ENCODE measurements at regions not wholly inside any gene's neighbourhood (a gene's known extent, or its start where the extent isn't known, plus 50 kb on each side); places are given as distances from the start of the nearest gene placed in this dataset.

- H3K27ac Mint-ChIP-seq = no peak overlapping the region
- H3K4me3 Mint-ChIP-seq = no peak overlapping the region
- DNase-seq (no peak), ATAC-seq (no peak)
- H3K36me3 Mint-ChIP-seq = no peaks in the 10 kb centered on the region
- peaks cover 39% of the 10 kb centered on the region for H3K4me1 Mint-ChIP-seq
- no peaks in the 10 kb centered on the region for H3K9me3 Mint-ChIP-seq (ENCODE audit: low read depth)
- CTCF ChIA-PET = no interaction called here
- H3K27me3 Mint-ChIP-seq = peaks cover 7% of the 10 kb centered on the region
Observed at GRCh38 chr6:16839631-16840179, 78.4 kb upstream of the ATXN1 start.

- Mint-ChIP-seq H3K27ac (peak overlapping the region; percentile 94), H3K36me3 (no peaks in the 10 kb centered on the region), H3K4me3 (peak overlapping the region; percentile 76), H3K27me3 (peaks cover 4% of the 10 kb centered on the region), H3K4me1 (peaks cover 39% of the 10 kb centered on the region), H3K9me3 (ENCODE audit: low read depth) (no peaks in the 10 kb centered on the region)
- ATAC-seq (peak; percentile 72), DNase-seq (no peak)
- CTCF ChIA-PET = interaction anchor here (0.6 to 2.1 kb wide), 10 partner anchors 11 to 996 kb away, joined by 3 to 6 read pairs (median 4); partner anchors contain the start of gene ATXN1
Observed at GRCh38 chr6:16837217-16837972, 76.1 kb upstream of the ATXN1 start.

GRCh38 chr6:16836144-16836981, 75.1 kb upstream of the ATXN1 start:
- ATAC-seq = peak; percentile 72
- Mint-ChIP-seq H3K9me3 (ENCODE audit: low read depth) (no peaks in the 10 kb centered on the region), H3K4me3 (peak overlapping the region; percentile 76), H3K27ac (peak overlapping the region; percentile 94), H3K27me3 (peaks cover 2% of the 10 kb centered on the region), H3K4me1 (peaks cover 39% of the 10 kb centered on the region), H3K36me3 (no peaks in the 10 kb centered on the region)
- DNase-seq = no peak
- CTCF ChIA-PET = interaction anchor here (1.0 to 2.1 kb wide), 9 partner anchors 11 to 326 kb away, joined by 3 to 6 read pairs (median 4); partner anchors contain the start of gene ATXN1

- Mint-ChIP-seq H3K4me3 (no peak overlapping the region), H3K36me3 (no peaks in the 10 kb centered on the region), H3K9me3 (ENCODE audit: low read depth) (no peaks in the 10 kb centered on the region), H3K27ac (no peak overlapping the region), H3K4me1 (peaks cover 35% of the 10 kb centered on the region), H3K27me3 (peaks cover 3% of the 10 kb centered on the region)
- DNase-seq (no peak), ATAC-seq (no peak)
- CTCF ChIA-PET = interaction anchor here (0.6 kb wide), 1 partner anchor 322 kb away, joined by 3 read pairs; no protein-coding TSS in a partner anchor
Observed at GRCh38 chr6:16834242-16834641, 73.0 kb upstream of the ATXN1 start.

- Mint-ChIP-seq H3K4me1 (peaks cover 36% of the 10 kb centered on the region), H3K27me3 (peaks cover 3% of the 10 kb centered on the region), H3K4me3 (no peak overlapping the region), H3K9me3 (ENCODE audit: low read depth) (no peaks in the 10 kb centered on the region), H3K36me3 (no peaks in the 10 kb centered on the region), H3K27ac (no peak overlapping the region)
- ATAC-seq = no peak
- DNase-seq = no peak
- CTCF ChIA-PET = interaction anchor here (0.5 to 1.4 kb wide), 2 partner anchors 14 to 61 kb away, joined by 3 read pairs; no protein-coding TSS in a partner anchor
Observed at GRCh38 chr6:16832721-16833120, 71.5 kb upstream of the ATXN1 start.

- peaks cover 7% of the 10 kb centered on the region for H3K27me3 Mint-ChIP-seq
- CTCF ChIA-PET = interaction anchor here (1.4 kb wide), 1 partner anchor 61 kb away, joined by 3 read pairs; no protein-coding TSS in a partner anchor
- no peak overlapping the region for H3K4me3 Mint-ChIP-seq
- peaks cover 2% of the 10 kb centered on the region for H3K36me3 Mint-ChIP-seq
- no peaks in the 10 kb centered on the region for H3K9me3 Mint-ChIP-seq (ENCODE audit: low read depth)
- H3K27ac Mint-ChIP-seq = no peak overlapping the region
- no peak for DNase-seq
- no peak for ATAC-seq
- peaks cover 36% of the 10 kb centered on the region for H3K4me1 Mint-ChIP-seq
Observed at GRCh38 chr6:16832043-16832567, 70.8 kb upstream of the ATXN1 start.

- peaks cover 9% of the 10 kb centered on the region for H3K27me3 Mint-ChIP-seq
- ATAC-seq (no peak), DNase-seq (no peak)
- peaks cover 2% of the 10 kb centered on the region for H3K36me3 Mint-ChIP-seq
- no peaks in the 10 kb centered on the region for H3K9me3 Mint-ChIP-seq (ENCODE audit: low read depth)
- peaks cover 28% of the 10 kb centered on the region for H3K4me1 Mint-ChIP-seq
- no peak overlapping the region for H3K4me3 Mint-ChIP-seq
- H3K27ac Mint-ChIP-seq = no peak overlapping the region
- CTCF ChIA-PET = interaction anchor here (0.7 kb wide), 1 partner anchor 770 kb away, joined by 4 read pairs; no protein-coding TSS in a partner anchor
Observed at GRCh38 chr6:16831136-16831535, 69.9 kb upstream of the ATXN1 start.

GRCh38 chr6:16828058-16828457, 66.8 kb upstream of the ATXN1 start:
- Mint-ChIP-seq H3K9me3 (ENCODE audit: low read depth) (no peaks in the 10 kb centered on the region), H3K27ac (no peak overlapping the region), H3K36me3 (peaks cover 2% of the 10 kb centered on the region), H3K4me3 (no peak overlapping the region), H3K27me3 (peaks cover 15% of the 10 kb centered on the region), H3K4me1 (peaks cover 21% of the 10 kb centered on the region)
- DNase-seq (no peak), ATAC-seq (peak; percentile 57)
- CTCF ChIA-PET = no interaction called here

- peaks cover 2% of the 10 kb centered on the region for H3K36me3 Mint-ChIP-seq
- no peaks in the 10 kb centered on the region for H3K9me3 Mint-ChIP-seq (ENCODE audit: low read depth)
- no peak for DNase-seq
- H3K4me1 Mint-ChIP-seq = peaks cover 21% of the 10 kb centered on the region
- peaks cover 17% of the 10 kb centered on the region for H3K27me3 Mint-ChIP-seq
- CTCF ChIA-PET = no interaction called here
- ATAC-seq = peak; percentile 55
- no peak overlapping the region for H3K27ac Mint-ChIP-seq
- no peak overlapping the region for H3K4me3 Mint-ChIP-seq
Observed at GRCh38 chr6:16827627-16828026, 66.4 kb upstream of the ATXN1 start.

- no peak for ATAC-seq
- no peak for DNase-seq
- Mint-ChIP-seq H3K36me3 (peaks cover 2% of the 10 kb centered on the region), H3K27me3 (peaks cover 24% of the 10 kb centered on the region), H3K4me1 (peaks cover 21% of the 10 kb centered on the region), H3K9me3 (ENCODE audit: low read depth) (no peaks in the 10 kb centered on the region), H3K27ac (no peak overlapping the region), H3K4me3 (no peak overlapping the region)
- CTCF ChIA-PET = interaction anchor here (1.4 kb wide), 1 partner anchor 10 kb away, joined by 3 read pairs; no protein-coding TSS in a partner anchor
Observed at GRCh38 chr6:16825784-16826183, 64.5 kb upstream of the ATXN1 start.

- H3K9me3 Mint-ChIP-seq (ENCODE audit: low read depth) = no peaks in the 10 kb centered on the region
- CTCF ChIA-PET = interaction anchor here (1.4 kb wide), 1 partner anchor 11 kb away, joined by 3 read pairs; no protein-coding TSS in a partner anchor
Observed at GRCh38 chr6:16824845-16825685, 63.8 kb upstream of the ATXN1 start.

GRCh38 chr6:16823718-16824352, 62.6 kb upstream of the ATXN1 start:
- Mint-ChIP-seq H3K27me3 (peaks cover 33% of the 10 kb centered on the region), H3K9me3 (ENCODE audit: low read depth) (no peaks in the 10 kb centered on the region), H3K4me3 (no peak overlapping the region), H3K27ac (no peak overlapping the region), H3K36me3 (peaks cover 2% of the 10 kb centered on the region), H3K4me1 (peaks cover 17% of the 10 kb centered on the region)
- DNase-seq (no peak), ATAC-seq (no peak)
- CTCF ChIA-PET = no interaction called here

More at GRCh38 chr6:16824845-16825685, 63.8 kb upstream of the ATXN1 start:
- no peak for DNase-seq
- Mint-ChIP-seq H3K36me3 (peaks cover 2% of the 10 kb centered on the region), H3K27me3 (peaks cover 30% of the 10 kb centered on the region), H3K4me3 (no peak overlapping the region), H3K4me1 (peaks cover 21% of the 10 kb centered on the region), H3K27ac (no peak overlapping the region)
- ATAC-seq = no peak
